ENCODE measurements at regions not wholly inside any gene's neighbourhood (a gene's known extent, or its start where the extent isn't known, plus 50 kb on each side); places are given as distances from the start of the nearest gene placed in this dataset.

DNA sequence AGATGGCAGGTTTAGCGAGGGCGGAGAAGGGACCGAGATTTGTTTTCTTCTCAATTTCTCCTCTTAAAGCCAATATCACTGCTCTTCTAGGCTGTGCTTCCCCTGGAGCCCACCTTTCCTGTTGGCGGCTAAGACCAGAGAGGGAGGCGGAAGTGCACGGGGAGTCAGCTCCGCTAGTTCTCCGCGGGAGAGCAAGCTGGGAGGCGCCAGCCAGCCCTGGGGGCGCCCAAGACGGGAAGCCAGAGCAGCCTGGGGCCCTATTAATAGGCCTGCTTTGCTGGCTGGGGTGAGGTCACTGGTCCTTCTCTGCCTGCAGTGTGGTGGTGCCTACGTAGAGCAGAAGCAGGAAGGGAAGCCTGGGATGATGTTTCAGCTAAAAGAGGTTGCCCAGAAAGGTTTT is 61.6 kb downstream of the LSM5 start:
- TF ChIP-seq, protein P1, sequence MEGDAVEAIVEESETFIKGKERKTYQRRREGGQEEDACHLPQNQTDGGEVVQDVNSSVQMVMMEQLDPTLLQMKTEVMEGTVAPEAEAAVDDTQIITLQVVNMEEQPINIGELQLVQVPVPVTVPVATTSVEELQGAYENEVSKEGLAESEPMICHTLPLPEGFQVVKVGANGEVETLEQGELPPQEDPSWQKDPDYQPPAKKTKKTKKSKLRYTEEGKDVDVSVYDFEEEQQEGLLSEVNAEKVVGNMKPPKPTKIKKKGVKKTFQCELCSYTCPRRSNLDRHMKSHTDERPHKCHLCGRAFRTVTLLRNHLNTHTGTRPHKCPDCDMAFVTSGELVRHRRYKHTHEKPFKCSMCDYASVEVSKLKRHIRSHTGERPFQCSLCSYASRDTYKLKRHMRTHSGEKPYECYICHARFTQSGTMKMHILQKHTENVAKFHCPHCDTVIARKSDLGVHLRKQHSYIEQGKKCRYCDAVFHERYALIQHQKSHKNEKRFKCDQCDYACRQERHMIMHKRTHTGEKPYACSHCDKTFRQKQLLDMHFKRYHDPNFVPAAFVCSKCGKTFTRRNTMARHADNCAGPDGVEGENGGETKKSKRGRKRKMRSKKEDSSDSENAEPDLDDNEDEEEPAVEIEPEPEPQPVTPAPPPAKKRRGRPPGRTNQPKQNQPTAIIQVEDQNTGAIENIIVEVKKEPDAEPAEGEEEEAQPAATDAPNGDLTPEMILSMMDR (IDR thresholded peaks at IDR 0.05), result no peak
- TF ChIP-seq POLR2A (IDR thresholded peaks at IDR 0.05) (no peak), EP300 (IDR thresholded peaks at IDR 0.05) (no peak)

Data from suprapubic skin (tissue), 3 donors.